SK-N-SH (cell line): ENCODE measurements at regions not wholly inside any gene's neighbourhood (a gene's known extent, or its start where the extent isn't known, plus 50 kb on each side); places are given as distances from the start of the nearest gene placed in this dataset.

ENCODE experiments used
- EP300 ChIP-seq, 2 experiments: IDR thresholded peaks; 2 replicates each; pipeline versions ENCODE4 v1.4.0 to v1.6.1; 2012; ENCODE audit warnings: borderline replicate concordance in 1 of 2, low read depth in 1 of 2, low read length in 1 of 2
- EZH2phosphoT487 ChIP-seq: fragments of 200-600 bp; sonication (generic); IDR thresholded peaks from 2 replicates; pipeline ENCODE4 v1.6.1; 2017; ENCODE audit warnings: low read depth, mixed run types, mild to moderate bottlenecking, antibody characterized with exemption, moderate library complexity, borderline replicate concordance
- TF ChIP-seq, protein P1 (sequence below): IDR thresholded peaks from 2 replicates; pipeline ENCODE4 v1.4.0; 2012; ENCODE audit warnings: low read depth, borderline replicate concordance
- TF ChIP-seq, protein P2 (sequence below): fragments of 200-600 bp; sonication (generic); IDR thresholded peaks from 2 replicates; pipeline ENCODE4 v1.6.1; 2017; ENCODE audit warnings: antibody characterized with exemption, mild to moderate bottlenecking, moderate library complexity
- TF ChIP-seq, protein P3 (sequence below): IDR thresholded peaks from 2 replicates; pipeline ENCODE4 v1.4.0; 2012; ENCODE audit warnings: low read depth, borderline replicate concordance

DNA sequence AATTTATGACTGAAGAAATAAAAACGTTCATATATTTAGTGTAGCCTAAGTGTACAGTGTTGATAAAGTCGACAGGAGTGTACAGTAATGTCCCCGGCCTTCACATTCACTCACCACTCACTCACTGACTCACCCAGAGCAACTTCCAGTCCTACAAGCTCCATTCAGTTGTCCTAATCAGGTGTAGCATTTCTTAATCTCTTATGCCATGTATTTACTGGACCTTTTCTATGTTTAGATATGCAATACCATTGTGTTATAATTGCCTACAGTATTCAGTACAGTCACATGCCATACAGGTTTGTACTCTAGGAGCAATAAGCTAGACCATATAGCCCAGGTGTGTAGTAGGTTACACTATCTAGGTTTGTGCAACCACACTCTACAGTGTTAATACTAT lies 610.2 kb upstream of the NOX3 start:
- TF ChIP-seq EZH2phosphoT487, result no peak
- TF ChIP-seq, protein P1, sequence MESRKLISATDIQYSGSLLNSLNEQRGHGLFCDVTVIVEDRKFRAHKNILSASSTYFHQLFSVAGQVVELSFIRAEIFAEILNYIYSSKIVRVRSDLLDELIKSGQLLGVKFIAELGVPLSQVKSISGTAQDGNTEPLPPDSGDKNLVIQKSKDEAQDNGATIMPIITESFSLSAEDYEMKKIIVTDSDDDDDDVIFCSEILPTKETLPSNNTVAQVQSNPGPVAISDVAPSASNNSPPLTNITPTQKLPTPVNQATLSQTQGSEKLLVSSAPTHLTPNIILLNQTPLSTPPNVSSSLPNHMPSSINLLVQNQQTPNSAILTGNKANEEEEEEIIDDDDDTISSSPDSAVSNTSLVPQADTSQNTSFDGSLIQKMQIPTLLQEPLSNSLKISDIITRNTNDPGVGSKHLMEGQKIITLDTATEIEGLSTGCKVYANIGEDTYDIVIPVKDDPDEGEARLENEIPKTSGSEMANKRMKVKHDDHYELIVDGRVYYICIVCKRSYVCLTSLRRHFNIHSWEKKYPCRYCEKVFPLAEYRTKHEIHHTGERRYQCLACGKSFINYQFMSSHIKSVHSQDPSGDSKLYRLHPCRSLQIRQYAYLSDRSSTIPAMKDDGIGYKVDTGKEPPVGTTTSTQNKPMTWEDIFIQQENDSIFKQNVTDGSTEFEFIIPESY, result no peak
- TF ChIP-seq, protein P2, sequence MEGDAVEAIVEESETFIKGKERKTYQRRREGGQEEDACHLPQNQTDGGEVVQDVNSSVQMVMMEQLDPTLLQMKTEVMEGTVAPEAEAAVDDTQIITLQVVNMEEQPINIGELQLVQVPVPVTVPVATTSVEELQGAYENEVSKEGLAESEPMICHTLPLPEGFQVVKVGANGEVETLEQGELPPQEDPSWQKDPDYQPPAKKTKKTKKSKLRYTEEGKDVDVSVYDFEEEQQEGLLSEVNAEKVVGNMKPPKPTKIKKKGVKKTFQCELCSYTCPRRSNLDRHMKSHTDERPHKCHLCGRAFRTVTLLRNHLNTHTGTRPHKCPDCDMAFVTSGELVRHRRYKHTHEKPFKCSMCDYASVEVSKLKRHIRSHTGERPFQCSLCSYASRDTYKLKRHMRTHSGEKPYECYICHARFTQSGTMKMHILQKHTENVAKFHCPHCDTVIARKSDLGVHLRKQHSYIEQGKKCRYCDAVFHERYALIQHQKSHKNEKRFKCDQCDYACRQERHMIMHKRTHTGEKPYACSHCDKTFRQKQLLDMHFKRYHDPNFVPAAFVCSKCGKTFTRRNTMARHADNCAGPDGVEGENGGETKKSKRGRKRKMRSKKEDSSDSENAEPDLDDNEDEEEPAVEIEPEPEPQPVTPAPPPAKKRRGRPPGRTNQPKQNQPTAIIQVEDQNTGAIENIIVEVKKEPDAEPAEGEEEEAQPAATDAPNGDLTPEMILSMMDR, result no peak
- TF ChIP-seq, protein P3, sequence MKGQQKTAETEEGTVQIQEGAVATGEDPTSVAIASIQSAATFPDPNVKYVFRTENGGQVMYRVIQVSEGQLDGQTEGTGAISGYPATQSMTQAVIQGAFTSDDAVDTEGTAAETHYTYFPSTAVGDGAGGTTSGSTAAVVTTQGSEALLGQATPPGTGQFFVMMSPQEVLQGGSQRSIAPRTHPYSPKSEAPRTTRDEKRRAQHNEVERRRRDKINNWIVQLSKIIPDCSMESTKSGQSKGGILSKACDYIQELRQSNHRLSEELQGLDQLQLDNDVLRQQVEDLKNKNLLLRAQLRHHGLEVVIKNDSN, result no peak
- TF ChIP-seq EP300 (IDR thresholded peaks at IDR 0.05; ENCODE audit: borderline replicate concordance in 1 of 2, low read depth in 1 of 2, low read length in 1 of 2), result no peak
